Keratinocyte (primary cell): ENCODE measurements at regions not wholly inside any gene's neighbourhood (a gene's known extent, or its start where the extent isn't known, plus 50 kb on each side); places are given as distances from the start of the nearest gene placed in this dataset.

Experiments used
- EZH2 ChIP-seq: IDR thresholded peaks from one replicate; pipeline ENCODE4 v1.6.1; 2012; ENCODE audit warnings: inconsistent platforms, mild to moderate bottlenecking, low read length, moderate library complexity
- TF ChIP-seq, protein P1 (sequence below), 3 experiments: IDR thresholded peaks in 1 of 3; conservative IDR thresholded peaks in 1 of 3; optimal IDR thresholded peaks in 1 of 3; 2 replicates in 2 of 3; 3 replicates in 1 of 3; pipeline versions ENCODE3 to v1.5.1; 2011; ENCODE audit warnings: low read length in 3 of 3, mild to moderate bottlenecking in 3 of 3, moderate library complexity in 2 of 3, control low read depth in 1 of 3, inconsistent platforms in 1 of 3; ENCODE audit not compliant: insufficient read depth in 2 of 3; ENCODE audit errors: extremely low read depth in 1 of 3

DNA sequence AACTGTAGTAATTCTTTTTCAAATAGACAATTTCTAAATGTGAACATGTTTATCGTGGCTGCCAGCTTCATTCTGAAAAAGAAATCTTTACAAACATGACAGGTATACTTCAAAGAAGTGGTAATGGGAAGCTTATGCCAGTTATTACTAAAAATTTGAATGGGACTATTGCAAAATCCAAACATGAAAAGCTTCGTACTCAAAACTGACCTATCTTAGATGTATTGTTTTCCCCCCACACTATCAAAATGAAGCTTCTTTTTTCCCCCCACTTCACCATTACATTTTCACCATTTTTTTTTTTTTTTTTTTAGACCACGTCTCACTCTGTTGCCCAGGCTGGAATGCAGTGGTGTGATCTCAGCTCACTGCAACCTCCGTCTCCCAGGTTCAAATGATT lies 50.4 kb upstream of the SERTAD2 start:
- TF ChIP-seq, protein P1, sequence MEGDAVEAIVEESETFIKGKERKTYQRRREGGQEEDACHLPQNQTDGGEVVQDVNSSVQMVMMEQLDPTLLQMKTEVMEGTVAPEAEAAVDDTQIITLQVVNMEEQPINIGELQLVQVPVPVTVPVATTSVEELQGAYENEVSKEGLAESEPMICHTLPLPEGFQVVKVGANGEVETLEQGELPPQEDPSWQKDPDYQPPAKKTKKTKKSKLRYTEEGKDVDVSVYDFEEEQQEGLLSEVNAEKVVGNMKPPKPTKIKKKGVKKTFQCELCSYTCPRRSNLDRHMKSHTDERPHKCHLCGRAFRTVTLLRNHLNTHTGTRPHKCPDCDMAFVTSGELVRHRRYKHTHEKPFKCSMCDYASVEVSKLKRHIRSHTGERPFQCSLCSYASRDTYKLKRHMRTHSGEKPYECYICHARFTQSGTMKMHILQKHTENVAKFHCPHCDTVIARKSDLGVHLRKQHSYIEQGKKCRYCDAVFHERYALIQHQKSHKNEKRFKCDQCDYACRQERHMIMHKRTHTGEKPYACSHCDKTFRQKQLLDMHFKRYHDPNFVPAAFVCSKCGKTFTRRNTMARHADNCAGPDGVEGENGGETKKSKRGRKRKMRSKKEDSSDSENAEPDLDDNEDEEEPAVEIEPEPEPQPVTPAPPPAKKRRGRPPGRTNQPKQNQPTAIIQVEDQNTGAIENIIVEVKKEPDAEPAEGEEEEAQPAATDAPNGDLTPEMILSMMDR (optimal IDR thresholded peaks at IDR 0.05 in 1 of 3, IDR thresholded peaks at IDR 0.05 in 1 of 3, conservative IDR thresholded peaks at IDR 0.05 in 1 of 3; ENCODE audit: extremely low read depth in 1 of 3, insufficient read depth in 2 of 3, low read length in 3 of 3), result no peak
- no peak for TF ChIP-seq EZH2
